ENCODE measurements at regions not wholly inside any gene's neighbourhood (a gene's known extent, or its start where the extent isn't known, plus 50 kb on each side); places are given as distances from the start of the nearest gene placed in this dataset.
"Not testable (repeated sequence)": the region's sequence is repeated elsewhere in the genome, so short reads cannot be mapped to it uniquely, and the experiment has no call there.

DNA sequence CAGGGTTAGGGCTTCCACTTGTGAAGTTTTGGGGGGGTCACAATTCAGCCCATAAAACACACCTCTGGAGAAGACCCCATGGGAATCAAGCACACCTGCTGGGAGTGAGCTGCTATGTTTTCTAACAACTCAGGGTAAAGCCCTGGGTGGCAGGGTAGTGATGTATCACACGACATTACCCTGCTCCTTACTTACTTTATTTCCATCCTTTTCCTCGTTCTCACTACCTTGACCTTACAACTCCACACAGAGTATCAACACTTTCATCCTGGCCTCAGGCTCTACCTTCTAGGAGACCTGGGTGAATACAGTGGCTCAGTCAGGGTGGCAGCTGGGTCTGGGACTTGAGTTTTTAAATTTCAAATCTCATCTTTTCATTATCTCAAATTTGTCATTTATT lies 290.3 kb downstream of the CYRIA start:
- DNase-seq (ENCODE audit: extremely low read depth, low read depth, low spot score) = no peak

DNA sequence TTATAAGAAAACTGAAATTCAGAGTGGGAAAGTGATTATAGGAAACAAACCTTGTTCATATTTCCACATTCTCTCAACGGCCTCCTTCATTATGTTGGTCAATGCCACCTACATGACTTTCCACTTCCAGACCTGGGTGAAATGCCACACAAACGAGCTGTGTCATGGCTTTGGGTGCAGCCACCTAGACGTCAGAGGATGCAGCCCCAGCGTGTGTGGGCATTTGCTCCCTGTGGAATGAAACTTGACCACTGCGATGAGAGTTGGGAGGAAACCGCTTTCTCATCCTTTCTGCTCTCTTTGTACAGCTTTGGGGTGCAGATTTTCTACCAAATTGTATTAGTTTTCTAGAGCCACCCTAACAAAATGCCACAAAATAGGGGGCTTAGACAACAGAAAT lies 291.0 kb downstream of the CYRIA start:
- DNase-seq (ENCODE audit: extremely low read depth, low read depth, low spot score) = no peak

DNA sequence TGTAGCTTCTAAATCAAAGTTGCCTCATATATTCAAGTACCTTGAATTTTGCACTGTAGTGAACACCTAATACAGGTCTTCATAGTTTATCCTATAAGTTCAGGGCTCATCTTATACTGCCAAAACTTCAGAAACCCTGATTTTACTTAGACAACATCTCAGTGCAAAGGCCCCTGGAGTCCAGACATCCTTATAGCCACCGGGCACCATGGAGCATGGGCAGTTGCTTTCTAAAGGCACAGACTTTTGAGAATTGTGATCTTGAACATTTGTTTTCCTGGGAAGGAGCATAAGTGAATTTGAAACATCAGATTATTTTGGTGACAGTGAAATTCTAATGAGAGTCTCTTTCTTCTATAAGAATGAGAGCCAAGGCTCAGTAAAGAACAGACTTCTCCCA lies 292.3 kb downstream of the CYRIA start:
- no peak for DNase-seq (ENCODE audit: extremely low read depth, low read depth, low spot score)

DNA sequence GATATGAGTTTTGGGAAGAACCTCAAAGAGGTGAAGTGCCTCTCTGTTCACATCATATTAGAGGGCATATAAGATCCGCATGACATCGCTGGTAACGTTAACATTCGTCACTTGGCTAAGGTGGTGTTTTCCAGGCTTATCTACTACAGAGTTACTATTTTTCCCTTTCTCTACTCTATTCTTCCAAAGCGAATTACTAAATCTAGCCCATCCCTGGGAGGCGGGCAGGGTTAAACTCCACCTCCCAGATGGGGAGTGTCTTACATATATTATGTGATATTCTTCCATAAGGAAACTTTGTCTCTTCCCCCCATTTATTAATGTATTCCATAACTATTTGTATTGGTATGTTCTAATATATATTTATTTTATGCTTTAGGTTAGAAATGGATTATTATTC lies 293.9 kb downstream of the CYRIA start:
- DNase-seq (ENCODE audit: extremely low read depth, low read depth, low spot score) = no peak

DNA sequence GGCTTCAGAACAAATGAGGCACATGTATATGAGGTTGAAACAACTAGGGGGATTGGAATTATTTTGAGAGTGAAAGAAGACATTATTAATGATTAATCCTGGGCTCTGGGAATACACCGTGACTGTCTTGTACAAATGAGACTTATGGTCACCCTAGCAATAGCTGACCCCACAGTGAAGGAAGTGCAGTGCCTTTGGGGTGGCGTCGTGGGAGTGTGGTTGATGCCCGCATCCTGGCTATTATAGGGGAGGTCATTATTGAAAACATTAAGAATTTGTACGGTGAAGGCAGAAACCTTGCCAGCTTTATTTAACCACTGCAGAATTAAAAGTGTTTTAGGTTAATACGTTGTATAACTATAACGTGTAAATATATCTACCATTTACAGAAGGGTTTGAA lies 296.7 kb downstream of the CYRIA start:
- no peak for DNase-seq (ENCODE audit: extremely low read depth, low read depth, low spot score)

DNA sequence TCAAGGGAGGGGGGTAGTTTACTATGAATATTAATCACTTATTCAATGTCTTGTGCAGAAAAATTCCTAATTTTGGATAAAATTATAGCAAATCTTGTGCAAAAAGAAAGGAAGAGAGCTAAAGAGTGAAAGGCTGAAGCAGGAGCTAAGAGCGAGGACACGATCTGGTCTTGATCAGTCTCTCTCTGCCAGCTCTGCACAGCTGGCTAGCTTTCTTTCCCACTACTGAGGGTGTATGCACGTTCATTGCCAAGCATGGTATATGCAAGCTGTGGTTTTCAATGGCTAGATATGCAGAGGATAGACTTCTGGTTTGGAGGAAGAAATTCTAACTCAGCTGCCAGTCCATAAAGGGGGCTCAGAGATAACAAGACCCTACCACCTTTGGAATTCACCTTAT lies 297.3 kb downstream of the CYRIA start:
- no peak for DNase-seq (ENCODE audit: extremely low read depth, low read depth, low spot score)

DNA sequence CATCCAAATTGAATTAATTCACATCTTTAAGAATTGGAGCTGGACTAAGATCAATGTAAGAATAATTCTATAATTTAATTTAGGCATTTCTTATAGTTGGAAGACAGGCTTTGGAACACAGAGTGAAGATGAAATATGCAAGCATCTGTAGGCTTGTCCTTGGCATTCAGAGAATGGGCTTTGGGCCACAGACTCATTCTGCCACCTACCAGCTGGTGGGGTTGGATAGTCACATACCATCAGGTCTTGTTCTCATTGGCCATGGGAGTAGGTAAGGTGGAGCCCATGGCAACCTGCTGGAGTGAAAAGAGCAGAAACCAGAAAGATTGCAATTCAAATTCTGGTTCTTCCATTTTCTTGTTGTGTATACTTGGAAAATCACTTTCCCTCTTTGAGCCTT lies 300.3 kb downstream of the CYRIA start:
- DNase-seq (ENCODE audit: extremely low read depth, low read depth, low spot score) = no peak

DNA sequence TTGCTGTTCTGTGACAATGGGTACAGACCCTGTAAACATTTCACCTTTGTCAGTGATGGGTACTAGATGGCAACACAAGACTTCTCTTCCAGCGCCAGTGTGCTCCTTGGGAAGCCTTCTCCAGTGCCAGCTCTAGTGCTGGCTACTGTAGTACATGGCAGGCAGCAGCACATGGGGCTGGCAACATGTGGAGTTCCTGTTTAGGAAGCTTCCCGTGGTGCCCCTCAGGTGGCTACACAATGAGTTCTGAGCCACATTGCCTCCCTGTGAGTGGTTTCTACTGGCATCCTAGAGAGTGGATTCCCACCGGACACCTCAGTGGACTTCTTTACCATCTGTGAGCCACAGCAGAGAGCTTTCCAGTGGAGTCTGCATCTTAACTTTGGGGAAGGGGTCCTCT lies 302.1 kb downstream of the CYRIA start:
- no peak for DNase-seq (ENCODE audit: extremely low read depth, low read depth, low spot score)

DNA sequence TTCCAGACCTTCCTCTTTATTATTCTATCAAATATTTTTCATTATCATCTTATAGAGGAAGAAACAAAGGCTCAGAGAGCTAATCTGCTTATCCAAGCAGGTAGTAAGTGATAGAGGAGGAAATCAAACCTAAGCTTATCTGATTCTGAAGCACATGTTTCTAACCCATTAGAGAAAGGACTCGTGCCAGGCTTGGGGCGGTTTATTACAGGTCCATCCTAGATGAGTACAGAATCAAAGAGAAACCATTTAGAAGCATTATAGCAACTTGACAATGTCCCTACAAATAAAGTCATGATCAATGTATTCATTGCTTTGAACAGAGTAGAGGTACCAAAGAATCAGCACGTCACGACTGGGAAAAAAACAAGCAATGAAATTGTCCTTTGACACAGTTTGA lies 303.0 kb downstream of the CYRIA start:
- DNase-seq (ENCODE audit: extremely low read depth, low read depth, low spot score) = no peak

DNA sequence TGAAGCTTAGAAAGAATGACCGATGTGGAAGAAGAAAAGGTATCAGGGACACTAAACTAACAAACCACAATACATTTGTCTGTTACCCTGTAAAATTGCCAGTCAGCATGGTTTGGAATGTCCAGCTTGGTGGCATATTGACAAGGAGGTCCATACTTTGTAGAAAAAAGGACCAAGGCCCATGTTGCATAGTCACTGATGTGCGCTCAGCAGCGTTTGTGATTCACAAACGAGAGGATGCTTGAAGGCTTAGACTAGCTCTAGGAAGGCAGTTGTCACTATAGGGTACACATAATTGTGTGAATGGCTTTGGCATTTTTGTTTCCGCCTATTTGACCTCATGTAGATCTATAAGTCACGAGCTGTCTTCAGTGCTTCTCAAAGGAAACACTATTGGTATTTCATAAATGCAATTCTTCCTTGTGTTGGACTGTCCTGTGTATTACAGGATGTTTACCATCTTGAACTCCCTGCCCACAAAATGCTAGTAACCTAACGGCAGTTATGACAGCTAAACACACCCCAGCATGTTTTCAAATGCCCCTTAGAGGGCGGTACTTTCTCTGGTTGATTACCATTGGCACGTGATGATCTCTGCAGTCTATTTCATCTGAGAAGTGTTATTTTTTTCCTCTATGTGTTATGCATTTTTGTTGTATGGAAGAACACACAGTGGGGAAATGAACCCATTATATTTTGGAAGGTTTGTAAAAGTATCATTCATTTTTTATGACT lies 304.2 kb downstream of the CYRIA start:
- no peak for DNase-seq (ENCODE audit: extremely low read depth, low read depth, low spot score)

DNA sequence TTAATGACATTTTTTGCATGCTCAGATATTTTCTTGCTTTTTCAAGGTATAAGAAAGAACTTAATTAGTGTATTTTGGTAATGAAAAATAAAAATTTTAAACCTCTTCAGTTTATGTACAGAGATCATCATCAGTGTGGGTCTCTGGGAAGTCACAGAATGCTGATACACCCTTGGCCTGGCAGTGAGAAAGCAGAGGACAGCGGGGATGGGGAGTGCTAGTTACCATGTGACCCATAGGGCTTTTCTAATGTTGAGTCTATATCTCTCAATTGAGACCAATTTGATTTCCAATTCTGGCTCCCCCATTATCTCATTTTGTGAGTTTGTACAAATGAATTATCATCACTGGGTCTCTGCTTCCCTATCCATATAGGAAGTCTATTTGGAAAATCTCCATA lies 305.7 kb downstream of the CYRIA start:
- DNase-seq (ENCODE audit: extremely low read depth, low read depth, low spot score) = no peak

DNA sequence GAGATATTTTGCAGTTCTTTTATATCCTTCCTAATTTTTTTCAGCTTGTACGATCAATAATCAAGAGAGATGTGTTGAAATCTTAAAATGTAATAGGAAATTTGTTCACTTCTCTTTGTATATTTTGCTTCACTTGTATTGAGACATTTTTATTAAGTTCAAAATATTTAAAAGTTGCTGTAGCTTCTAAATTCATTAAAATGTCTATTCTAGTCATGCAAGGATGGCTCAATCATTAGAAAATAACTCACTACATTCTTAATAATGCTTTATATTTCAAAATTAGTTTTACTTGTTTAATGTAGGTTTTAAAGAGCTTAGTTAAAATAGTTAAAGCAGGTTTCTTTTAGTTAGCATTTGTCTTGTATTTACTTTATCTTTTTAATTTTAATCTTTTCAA lies 308.4 kb downstream of the CYRIA start:
- DNase-seq (ENCODE audit: extremely low read depth, low read depth, low spot score) = no peak

DNA sequence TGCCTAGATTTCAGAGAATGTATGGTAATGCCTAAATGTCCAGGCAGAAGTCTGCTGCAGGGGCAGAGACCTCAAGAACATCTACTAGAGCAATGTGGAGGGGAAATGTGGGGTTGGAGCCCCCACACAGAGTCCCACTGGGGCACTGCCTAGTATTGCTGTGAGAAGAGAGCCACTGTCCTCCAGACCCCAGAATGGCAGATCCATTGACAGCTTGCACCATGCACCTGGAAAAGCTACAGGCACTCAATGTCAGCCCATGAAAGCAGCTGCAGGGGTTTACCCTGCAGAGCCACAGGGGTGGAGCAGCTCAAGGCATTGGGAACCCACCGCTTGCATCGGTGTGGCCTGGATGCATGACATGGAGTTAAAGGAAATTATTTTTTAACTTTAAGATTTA lies 314.1 kb downstream of the CYRIA start:
- DNase-seq (ENCODE audit: extremely low read depth, low read depth, low spot score) = no peak

DNA sequence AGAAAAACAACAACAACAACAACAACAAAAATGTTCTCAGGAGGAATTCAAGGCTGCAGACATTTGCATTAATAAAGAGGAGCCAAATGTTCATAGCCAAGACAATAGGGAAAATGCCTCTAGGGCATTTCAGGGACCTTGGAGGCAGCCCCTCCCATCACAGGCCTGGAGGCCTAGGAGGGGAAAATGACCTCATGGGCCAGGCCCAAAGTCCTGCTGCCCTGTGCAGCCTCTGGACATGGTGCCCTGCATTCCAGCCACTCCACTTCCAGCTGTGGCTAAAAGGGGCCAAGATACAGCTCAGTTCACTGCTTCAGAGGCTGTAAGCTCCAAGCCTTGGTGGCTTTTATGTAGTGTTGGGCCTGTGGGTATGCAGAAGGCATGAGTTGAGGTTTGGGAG lies 314.5 kb downstream of the CYRIA start:
- DNase-seq (ENCODE audit: extremely low read depth, low read depth, low spot score) = no peak

DNA sequence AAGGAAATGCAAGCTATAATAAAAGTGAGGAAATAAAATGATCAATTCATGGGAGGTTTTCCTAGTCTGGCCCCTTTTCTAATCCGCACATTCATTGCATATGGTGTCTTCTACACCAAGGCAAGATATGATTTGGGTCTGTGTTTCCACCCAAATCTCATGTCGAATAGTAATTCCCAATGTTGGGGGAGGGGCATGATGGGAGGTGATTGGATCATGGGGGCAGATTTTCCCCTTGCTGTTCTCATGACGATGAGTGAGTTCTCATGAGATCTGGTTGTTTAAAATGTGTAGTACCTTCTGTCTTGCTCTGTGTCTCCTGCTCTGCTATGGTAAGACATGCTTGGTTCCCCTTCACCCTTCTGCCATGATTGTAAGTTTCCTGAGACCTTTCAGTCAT lies 315.4 kb downstream of the CYRIA start:
- DNase-seq (ENCODE audit: extremely low read depth, low read depth, low spot score) = no peak

DNA sequence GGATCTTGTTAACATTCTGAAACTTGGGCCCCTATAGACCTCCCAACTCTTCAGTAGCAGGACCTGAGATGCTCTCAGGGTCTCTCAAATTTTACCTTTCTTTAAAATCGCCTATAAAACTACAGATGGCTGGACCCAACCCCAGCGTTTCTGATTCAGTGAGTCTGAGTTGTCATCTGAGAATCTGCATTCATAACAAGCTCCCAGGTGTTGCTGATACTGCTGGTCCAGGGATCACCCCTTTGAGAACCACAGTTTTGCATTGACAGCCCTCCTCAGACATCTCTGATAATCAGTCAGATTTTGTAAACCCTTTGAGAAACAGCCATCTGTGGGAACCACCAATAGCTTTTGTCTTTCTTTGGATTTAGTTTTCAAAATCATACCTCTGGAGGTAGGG lies 315.8 kb downstream of the CYRIA start:
- no peak for DNase-seq (ENCODE audit: extremely low read depth, low read depth, low spot score)

DNA sequence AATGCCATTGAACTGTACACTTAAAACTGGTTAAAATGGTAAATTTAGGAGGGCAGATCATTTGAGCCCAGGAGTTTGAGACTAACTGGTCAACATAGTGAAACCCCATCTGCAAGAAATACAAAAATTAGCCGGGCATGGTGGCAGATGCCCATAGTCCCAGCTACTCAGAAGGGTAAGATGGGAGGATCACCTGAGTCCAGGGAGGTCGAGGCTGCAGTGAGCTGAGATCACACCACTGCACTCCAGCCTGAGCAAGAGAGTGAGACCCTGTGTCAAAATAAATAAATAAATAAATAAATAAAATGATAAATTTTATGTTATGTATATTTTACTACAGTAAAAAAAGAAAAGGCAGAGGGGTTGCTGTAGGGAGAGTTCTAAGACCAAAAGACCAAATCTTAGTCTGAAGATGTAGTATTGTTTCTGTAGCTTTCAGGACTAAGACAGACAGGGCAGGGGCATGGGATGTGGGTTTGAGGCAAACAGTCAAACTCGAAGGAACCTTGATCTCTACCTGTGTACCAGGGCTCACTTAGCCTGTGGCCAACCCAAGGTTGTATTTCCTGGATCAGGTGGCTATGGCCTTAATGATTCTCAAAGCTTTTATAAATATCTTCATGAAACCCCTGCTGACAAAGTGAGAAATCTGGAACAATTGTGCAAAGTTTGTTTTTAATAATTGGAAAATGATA lies 316.7 kb downstream of the CYRIA start:
- no peak for DNase-seq (ENCODE audit: extremely low read depth, low read depth, low spot score)

DNA sequence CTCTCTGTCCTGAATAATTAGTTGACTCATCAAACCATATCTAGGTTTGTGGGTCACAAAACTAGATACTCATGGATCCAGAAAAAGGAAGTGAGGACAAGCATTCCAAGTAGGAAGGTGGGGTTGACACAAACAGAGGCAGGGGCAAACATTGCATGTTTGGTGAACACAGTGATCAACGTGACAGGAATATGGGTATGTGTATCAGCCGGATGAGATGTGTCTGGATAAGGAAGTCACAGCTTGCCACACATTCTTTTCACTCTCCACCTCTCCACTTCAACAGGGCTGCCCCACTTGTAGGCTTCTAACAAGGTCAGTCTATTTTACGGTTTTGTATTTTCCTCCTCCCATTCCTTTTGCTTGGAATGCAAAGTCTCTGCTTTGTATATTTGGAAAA lies 319.0 kb downstream of the CYRIA start:
- no peak for DNase-seq (ENCODE audit: extremely low read depth, low read depth, low spot score)

DNA sequence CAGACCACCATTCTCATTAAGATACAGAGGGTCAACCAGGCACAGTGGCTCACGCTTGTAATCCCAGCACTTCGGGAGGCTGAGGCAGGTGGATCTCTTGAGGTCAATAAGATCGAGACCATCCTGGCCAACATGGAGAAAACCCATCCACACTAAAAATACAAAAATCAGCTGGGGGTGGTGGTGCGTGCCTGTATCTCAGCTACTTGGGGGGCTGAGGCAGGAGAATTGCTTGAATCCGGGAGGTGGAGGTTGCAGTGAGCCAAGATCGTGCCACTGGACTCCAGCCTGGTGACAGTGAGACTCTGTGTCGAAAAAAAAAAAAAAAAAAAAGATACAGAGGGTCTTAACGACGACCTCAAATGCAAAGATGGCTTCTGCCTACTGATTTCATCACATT lies 320.4 kb downstream of the CYRIA start:
- DNase-seq (ENCODE audit: extremely low read depth, low read depth, low spot score) = not testable (repeated sequence)

DNA sequence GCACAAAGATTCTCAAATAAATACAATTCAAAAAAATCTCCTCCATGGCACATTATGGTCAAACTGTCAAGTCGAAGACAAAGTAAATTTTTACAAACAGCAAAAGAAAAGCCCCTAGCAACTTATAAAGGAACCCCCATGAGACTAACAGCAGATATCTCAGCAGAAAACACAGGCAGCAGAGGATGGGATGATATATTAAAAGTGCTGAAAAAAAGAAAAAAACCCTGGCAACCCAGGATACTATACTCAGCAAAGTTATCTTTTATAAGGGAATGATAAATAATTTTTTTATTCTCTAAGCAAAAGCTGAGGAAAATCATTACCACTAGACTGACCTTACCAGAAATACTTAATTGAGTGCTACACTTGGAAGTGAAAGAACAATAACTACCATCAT lies 326.4 kb downstream of the CYRIA start:
- no peak for DNase-seq (ENCODE audit: extremely low read depth, low read depth, low spot score)

DNA sequence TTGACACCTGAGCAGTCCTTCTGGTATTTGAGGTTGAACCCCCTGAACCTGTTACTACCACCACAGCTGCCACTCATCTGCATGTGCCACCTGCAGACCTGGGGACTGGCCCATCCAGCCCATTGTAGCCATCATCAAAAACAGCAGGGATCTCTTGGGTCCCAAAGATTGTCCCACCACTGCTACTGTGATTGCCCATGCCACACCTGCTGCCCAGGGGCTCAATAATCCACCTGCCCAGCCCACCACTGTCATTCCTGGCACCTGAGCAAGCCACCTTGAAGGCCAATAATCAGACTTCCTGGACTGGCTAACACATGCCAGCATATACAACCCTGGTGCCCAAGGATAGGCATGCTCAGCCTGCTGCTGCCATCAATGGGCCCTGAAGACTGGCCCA lies 327.6 kb downstream of the CYRIA start:
- DNase-seq (ENCODE audit: extremely low read depth, low read depth, low spot score) = no peak

DNA sequence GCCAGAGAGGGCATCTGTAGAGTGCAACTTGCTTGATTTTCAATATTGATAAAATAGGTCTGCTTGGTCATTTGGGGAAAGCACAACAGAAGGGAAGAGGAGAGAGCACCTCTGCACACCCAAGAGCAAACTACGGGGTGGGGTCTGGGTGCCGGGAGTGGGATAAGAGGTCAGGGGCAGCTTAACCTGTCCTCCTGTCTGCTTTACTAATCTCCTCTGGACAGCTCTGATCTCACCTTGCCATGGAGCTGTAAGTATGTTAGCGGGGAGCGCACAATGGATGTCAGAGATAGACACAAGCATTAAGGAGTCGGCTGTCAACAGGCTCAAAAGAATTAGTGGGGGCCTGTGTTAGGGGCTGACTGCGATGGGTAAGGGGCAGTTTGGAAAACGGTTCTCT lies 328.7 kb downstream of the CYRIA start:
- DNase-seq (ENCODE audit: extremely low read depth, low read depth, low spot score) = no peak

DNA sequence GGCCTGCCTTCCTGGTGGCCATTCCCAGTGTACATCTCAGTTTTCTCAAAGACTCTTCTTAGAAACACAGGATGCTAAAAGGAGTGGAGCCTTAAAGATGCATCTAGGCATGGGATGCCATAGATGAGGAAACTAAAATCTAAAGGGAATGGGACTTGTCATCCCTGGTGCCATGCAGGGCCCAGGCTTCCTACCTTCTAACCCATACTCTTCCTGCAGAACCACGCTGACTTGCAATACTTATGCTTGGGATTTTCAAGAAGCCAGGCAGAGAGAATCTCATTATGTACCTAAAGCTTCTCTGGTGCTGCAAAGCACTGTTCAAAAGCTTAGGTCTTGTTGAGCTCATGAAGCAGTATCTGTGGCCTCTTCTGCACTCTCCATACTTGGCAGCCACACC lies 329.1 kb downstream of the CYRIA start:
- no peak for DNase-seq (ENCODE audit: extremely low read depth, low read depth, low spot score)

Data from glomerular endothelial cell (primary cell).